ENCODE measurements at regions not wholly inside any gene's neighbourhood (a gene's known extent, or its start where the extent isn't known, plus 50 kb on each side); places are given as distances from the start of the nearest gene placed in this dataset.

DNA sequence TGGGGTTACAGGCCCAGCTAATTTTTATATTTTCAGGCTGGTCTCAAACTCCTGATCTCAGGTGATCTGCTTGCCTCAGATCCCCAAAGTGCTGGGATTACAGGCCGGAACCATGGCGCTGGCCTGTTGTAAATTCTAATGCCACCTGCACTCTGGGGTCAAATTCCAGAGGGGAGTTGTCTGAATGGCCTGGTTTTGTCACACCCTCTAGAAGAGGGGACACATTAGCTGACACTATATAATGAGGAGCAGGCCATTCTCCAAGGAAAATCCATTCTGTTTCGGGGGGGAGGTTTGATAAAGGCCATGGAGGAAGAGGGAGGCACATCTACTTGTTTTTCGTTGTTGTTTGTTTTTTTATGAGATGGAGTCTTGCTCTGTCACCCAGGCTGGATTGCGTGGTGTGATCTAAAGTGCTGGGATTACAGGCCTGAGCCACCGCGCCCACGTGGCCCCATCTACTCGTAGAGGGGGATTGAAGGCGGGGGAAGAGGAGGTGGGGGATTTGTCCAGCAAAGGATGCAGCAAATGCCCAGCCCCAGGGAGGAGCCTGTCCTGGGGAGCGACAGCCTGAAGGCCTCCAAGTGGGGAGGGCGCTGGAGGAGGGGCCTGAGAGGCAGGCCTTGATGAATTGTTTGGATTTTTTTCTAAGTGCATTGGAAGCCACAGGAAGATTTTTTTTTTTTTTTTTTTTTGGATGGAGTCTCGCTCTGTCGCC, 78.4 kb upstream of the SLC45A1 start:
- no peak for TF ChIP-seq POLR2A (IDR thresholded peaks at IDR 0.05; ENCODE audit: low read length)
- TF ChIP-seq GATA1 (IDR thresholded peaks at IDR 0.05; ENCODE audit: low read depth, low read length) = no peak
